GM23248 (cell line): ENCODE measurements at regions not wholly inside any gene's neighbourhood (a gene's known extent, or its start where the extent isn't known, plus 50 kb on each side); places are given as distances from the start of the nearest gene placed in this dataset.

ENCODE experiments used
- EZH2 ChIP-seq: fragments of 200-600 bp; sonication (generic); IDR thresholded peaks from 2 replicates; pipeline ENCODE4 v1.6.1; 2018; ENCODE audit warnings: antibody characterized with exemption, mild to moderate bottlenecking; ENCODE audit not compliant: insufficient read depth, poor library complexity, severe bottlenecking
- EZH2phosphoT487 ChIP-seq: fragments of 200-600 bp; sonication (generic); IDR thresholded peaks from 2 replicates; pipeline ENCODE4 v1.6.1; 2018; ENCODE audit warnings: antibody characterized with exemption, moderate library complexity, mild to moderate bottlenecking, low read depth; ENCODE audit not compliant: insufficient read depth

GRCh38 chr5:153088538-153088937 is 401.9 kb upstream of the GRIA1 start:
- no peak for TF ChIP-seq EZH2
- no peak for TF ChIP-seq EZH2phosphoT487
